Tibial nerve (tissue), 4 donors: ENCODE measurements at regions not wholly inside any gene's neighbourhood (a gene's known extent, or its start where the extent isn't known, plus 50 kb on each side); places are given as distances from the start of the nearest gene placed in this dataset.

ENCODE experiments used
- DNase-seq, 2 donors: peaks; one replicate each; pipeline ENCODE4 v3.0.0-alpha.2; 2019; ENCODE audit warnings: low spot score in 2 of 2
- H3K27ac ChIP-seq, 4 donors: fragments of 200-600 bp; sonication (generic) in 3 of 4; one replicate each; pipeline ENCODE4 v1.5.1; 2017 to 2019; ENCODE audit warnings: mild to moderate bottlenecking in 1 of 4
- H3K27me3 ChIP-seq, 2 donors: fragments of 200-600 bp; sonication (generic) in 1 of 2; one replicate each; pipeline versions ENCODE4 v1.5.1 to v1.6.0; 2017 to 2019
- H3K36me3 ChIP-seq, 3 donors: fragments of 200-600 bp; sonication (generic); one replicate each; pipeline ENCODE4 v1.5.1; 2018 to 2019
- H3K4me1 ChIP-seq, 4 donors: fragments of 200-600 bp; sonication (generic) in 3 of 4; one replicate each; pipeline ENCODE4 v1.5.1; 2017 to 2019
- H3K4me3 ChIP-seq, 4 donors: fragments of 200-600 bp; sonication (generic) in 3 of 4; one replicate each; pipeline ENCODE4 v1.5.1; 2017 to 2019; ENCODE audit warnings: mild to moderate bottlenecking in 1 of 4, moderate library complexity in 1 of 4
- H3K9me3 ChIP-seq, 4 donors: fragments of 200-600 bp; sonication (generic) in 3 of 4; one replicate each; pipeline ENCODE4 v1.5.1; 2017 to 2019
- EP300 ChIP-seq, 2 donors: sonication (generic); formaldehyde crosslinking; IDR thresholded peaks; one replicate each; pipeline ENCODE4 v1.6.1; 2017; ENCODE audit warnings: antibody characterized with exemption in 2 of 2, mild to moderate bottlenecking in 1 of 2
- POLR2A ChIP-seq, 2 donors: fragments of 450-650 bp; IDR thresholded peaks; one replicate each; pipeline ENCODE4 v1.6.1; 2017; ENCODE audit warnings: antibody characterized with exemption in 2 of 2, mild to moderate bottlenecking in 2 of 2, moderate library complexity in 2 of 2
- WGBS, 2 donors: methylation state at CpG; one replicate each; pipeline ENCODE4 v1.1.5; 2018; 5-methylcytosine and 5-hydroxymethylcytosine counted together
- TF ChIP-seq, protein P1 (sequence below), 5 experiments: fragments of 200-600 bp in 3 of 5; fragments of 450-650 bp in 2 of 5; sonication (generic) in 3 of 5; IDR thresholded peaks; one replicate each; pipeline ENCODE4 v1.5.1; 2016 to 2019; ENCODE audit warnings: antibody characterized with exemption in 5 of 5, mild to moderate bottlenecking in 3 of 5, moderate library complexity in 2 of 5

DNA sequence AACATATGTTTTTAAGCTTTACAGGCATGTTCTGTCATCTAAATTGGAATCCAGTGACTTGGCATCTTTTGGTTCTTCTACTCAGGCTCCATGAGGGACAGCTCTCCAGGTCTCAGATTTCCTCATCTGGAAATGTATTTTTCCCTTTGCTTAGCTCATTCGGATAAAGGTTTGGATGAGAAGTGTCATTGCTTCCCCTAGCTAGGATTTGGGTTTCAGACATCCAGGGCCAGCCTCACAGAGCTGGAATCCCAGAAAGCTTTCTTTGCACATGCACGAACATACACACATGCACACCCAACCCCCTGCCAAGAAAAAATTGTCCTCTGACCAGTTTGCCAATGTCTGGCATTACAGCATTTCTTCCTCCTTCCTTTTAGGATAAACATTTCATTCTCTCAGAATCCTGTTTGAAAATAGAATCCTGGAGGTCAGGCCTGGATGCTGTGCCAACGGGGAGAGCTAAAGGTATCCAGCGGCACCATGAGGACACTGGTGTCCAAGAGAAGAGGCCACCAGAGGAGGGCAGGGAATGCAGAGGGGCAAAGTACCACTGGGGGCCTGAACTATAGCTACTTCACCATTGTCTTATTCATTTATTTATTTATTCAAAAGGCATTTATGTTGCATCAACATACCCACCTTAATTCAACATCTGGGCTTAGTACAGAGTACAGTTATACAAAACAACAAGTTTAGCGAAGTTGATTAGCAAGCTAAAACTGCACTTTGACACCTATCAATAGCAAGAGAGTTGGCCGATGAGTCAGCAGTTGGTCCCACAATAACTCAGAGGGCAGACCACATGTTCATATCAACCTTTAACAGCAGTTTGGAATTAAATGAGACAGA is 97.9 kb upstream of the ATL2 start:
- TF ChIP-seq EP300 (IDR thresholded peaks at IDR 0.05) (no peak), POLR2A (IDR thresholded peaks at IDR 0.05) (no peak)
- TF ChIP-seq, protein P1, sequence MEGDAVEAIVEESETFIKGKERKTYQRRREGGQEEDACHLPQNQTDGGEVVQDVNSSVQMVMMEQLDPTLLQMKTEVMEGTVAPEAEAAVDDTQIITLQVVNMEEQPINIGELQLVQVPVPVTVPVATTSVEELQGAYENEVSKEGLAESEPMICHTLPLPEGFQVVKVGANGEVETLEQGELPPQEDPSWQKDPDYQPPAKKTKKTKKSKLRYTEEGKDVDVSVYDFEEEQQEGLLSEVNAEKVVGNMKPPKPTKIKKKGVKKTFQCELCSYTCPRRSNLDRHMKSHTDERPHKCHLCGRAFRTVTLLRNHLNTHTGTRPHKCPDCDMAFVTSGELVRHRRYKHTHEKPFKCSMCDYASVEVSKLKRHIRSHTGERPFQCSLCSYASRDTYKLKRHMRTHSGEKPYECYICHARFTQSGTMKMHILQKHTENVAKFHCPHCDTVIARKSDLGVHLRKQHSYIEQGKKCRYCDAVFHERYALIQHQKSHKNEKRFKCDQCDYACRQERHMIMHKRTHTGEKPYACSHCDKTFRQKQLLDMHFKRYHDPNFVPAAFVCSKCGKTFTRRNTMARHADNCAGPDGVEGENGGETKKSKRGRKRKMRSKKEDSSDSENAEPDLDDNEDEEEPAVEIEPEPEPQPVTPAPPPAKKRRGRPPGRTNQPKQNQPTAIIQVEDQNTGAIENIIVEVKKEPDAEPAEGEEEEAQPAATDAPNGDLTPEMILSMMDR (IDR thresholded peaks at IDR 0.05) = no peak
- no peak for DNase-seq
- no peaks in the 10 kb centered on the region for H3K4me1 ChIP-seq
- no peak overlapping the region for H3K27ac ChIP-seq
- H3K36me3 ChIP-seq = no peaks in the 10 kb centered on the region
- no peaks in the 10 kb centered on the region for H3K27me3 ChIP-seq
- H3K4me3 ChIP-seq = no peak overlapping the region
- H3K9me3 ChIP-seq = peaks cover 0 to 1% (median 0%) of the 10 kb centered on the region in 4 donors
- WGBS, 2 donors = 82 to 85% methylated on average over 6 of the region's 6 CpGs

DNA sequence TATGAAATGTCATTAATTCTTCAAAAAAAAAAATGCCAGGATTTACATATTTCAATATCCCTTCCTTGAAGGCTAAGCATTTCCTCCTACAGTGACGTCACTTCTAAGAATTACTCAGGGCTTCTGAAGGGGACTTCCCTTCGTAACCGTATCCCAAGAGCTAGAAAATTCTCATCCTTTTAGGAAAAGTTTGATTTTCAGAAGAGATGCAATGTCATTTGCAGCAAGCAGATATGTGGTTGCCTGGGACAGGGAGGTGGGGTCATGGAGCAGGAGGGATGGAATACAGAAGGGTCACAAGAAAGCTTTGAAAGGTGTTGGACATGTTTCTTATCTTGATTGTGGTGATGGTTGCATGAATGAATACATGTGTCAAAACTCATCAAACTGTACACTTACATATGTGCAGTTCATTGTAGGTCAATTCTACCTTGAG is 97.0 kb upstream of the ATL2 start:
- Histone ChIP-seq H3K36me3 (no peaks in the 10 kb centered on the region), H3K4me3 (no peak overlapping the region), H3K27ac (no peak overlapping the region), H3K27me3 (no peaks in the 10 kb centered on the region), H3K9me3 (no peaks in the 10 kb centered on the region), H3K4me1 (no peaks in the 10 kb centered on the region)
- 69 to 73% methylated on average over 3 of the region's 3 CpGs for WGBS, 2 donors
- no peak for DNase-seq
- TF ChIP-seq POLR2A (IDR thresholded peaks at IDR 0.05) = no peak
- TF ChIP-seq, protein P1 (IDR thresholded peaks at IDR 0.05) = no peak
- TF ChIP-seq EP300 (IDR thresholded peaks at IDR 0.05) = no peak

DNA sequence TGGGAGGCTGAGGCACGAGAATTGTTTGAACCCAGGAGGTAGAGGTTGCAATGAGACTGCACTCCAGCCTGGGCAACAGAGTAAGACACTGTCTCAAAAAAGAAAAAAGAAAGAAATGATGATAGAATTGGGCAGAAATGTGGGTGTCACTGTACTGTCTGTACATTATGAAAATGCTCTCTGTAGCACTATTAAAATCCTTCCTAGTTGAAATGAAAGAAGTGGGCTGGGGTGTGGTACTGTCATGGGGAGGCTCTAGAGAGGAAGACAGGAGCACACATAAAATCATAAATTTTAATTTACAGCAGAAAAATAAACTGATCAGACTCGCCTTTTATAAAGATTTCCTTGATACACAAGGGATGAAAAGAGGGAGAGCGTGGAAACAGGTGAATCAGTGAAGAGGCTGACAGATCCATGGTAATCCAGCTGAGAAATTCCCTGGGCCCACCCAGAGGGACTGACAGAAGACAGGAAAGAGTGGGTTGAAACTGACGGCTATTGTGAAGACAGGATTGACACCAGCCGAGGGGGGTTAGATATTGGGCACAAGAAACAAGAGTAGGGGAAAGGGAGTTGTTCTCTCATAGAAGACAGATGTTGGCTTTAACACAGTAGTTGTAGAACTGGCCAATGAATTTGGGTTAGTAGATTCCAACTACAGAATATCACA is 96.4 kb upstream of the ATL2 start:
- no peaks in the 10 kb centered on the region for H3K27me3 ChIP-seq
- H3K27ac ChIP-seq = no peak overlapping the region
- H3K9me3 ChIP-seq = no peaks in the 10 kb centered on the region
- DNase-seq = no peak
- H3K4me3 ChIP-seq = no peak overlapping the region
- no peaks in the 10 kb centered on the region for H3K36me3 ChIP-seq
- TF ChIP-seq, protein P1 (IDR thresholded peaks at IDR 0.05) = no peak
- TF ChIP-seq POLR2A (IDR thresholded peaks at IDR 0.05) (no peak), EP300 (IDR thresholded peaks at IDR 0.05) (no peak)
- WGBS, 2 donors = 73 to 80% methylated on average over 5 of the region's 5 CpGs
- no peaks in the 10 kb centered on the region for H3K4me1 ChIP-seq

DNA sequence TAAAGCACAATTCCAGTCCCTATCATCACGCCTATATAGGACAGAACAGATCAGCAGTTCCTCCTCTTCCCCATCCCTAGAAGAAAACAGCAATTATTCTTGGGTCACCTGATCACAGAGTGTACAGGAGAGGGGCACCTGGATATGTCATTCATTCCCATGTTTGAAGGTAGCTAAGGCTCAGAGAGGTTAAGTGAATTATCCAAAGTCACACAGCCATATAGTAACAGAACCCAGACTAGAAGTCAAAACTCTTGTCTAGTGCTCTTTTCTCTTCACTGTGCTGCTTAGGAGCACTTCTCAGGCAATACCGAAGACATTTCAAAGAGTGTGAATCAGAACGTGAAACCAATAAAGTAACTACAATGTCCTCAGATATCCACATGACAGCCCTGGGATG is 93.0 kb upstream of the ATL2 start:
- Histone ChIP-seq H3K4me1 (peaks cover 0 to 23% (median 0%) of the 10 kb centered on the region in 4 donors), H3K4me3 (no peak overlapping the region), H3K9me3 (no peaks in the 10 kb centered on the region), H3K27me3 (no peaks in the 10 kb centered on the region), H3K36me3 (no peaks in the 10 kb centered on the region), H3K27ac (no peak overlapping the region)
- TF ChIP-seq, protein P1 (IDR thresholded peaks at IDR 0.05) = no peak
- TF ChIP-seq POLR2A (IDR thresholded peaks at IDR 0.05) = no peak
- TF ChIP-seq EP300 (IDR thresholded peaks at IDR 0.05) = no peak
- WGBS, 2 donors = 88 to 93% methylated on average over 3 of the region's 3 CpGs
- no peak for DNase-seq
